ENCODE measurements at regions not wholly inside any gene's neighbourhood (a gene's known extent, or its start where the extent isn't known, plus 50 kb on each side); places are given as distances from the start of the nearest gene placed in this dataset.

DNA sequence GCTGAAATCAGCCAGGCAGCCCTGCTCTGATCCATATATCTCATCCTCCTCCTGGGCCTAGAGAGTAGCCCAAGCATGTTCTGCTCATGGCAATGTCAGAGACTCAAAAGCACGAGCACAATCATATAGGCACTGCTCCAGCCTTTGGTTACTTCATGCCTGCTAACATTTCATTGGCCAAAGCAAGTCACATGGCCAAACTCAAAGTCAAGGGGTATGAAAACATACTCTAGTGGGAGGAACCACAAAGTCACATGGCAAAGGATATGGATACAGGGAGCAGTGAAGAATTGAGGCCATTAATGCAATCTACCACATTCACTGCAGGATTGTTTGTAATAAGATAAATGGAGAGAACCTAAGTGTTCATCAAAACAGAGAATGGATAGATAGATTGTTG is 87.8 kb upstream of the SPATS2L start:
- TF ChIP-seq, protein P1, sequence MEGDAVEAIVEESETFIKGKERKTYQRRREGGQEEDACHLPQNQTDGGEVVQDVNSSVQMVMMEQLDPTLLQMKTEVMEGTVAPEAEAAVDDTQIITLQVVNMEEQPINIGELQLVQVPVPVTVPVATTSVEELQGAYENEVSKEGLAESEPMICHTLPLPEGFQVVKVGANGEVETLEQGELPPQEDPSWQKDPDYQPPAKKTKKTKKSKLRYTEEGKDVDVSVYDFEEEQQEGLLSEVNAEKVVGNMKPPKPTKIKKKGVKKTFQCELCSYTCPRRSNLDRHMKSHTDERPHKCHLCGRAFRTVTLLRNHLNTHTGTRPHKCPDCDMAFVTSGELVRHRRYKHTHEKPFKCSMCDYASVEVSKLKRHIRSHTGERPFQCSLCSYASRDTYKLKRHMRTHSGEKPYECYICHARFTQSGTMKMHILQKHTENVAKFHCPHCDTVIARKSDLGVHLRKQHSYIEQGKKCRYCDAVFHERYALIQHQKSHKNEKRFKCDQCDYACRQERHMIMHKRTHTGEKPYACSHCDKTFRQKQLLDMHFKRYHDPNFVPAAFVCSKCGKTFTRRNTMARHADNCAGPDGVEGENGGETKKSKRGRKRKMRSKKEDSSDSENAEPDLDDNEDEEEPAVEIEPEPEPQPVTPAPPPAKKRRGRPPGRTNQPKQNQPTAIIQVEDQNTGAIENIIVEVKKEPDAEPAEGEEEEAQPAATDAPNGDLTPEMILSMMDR (IDR thresholded peaks at IDR 0.05; ENCODE audit: borderline replicate concordance, insufficient read depth, low read depth, low read length), result no peak
- H3K4me3 ChIP-seq (ENCODE audit: low read depth, low read length), result no peak overlapping the region

DNA sequence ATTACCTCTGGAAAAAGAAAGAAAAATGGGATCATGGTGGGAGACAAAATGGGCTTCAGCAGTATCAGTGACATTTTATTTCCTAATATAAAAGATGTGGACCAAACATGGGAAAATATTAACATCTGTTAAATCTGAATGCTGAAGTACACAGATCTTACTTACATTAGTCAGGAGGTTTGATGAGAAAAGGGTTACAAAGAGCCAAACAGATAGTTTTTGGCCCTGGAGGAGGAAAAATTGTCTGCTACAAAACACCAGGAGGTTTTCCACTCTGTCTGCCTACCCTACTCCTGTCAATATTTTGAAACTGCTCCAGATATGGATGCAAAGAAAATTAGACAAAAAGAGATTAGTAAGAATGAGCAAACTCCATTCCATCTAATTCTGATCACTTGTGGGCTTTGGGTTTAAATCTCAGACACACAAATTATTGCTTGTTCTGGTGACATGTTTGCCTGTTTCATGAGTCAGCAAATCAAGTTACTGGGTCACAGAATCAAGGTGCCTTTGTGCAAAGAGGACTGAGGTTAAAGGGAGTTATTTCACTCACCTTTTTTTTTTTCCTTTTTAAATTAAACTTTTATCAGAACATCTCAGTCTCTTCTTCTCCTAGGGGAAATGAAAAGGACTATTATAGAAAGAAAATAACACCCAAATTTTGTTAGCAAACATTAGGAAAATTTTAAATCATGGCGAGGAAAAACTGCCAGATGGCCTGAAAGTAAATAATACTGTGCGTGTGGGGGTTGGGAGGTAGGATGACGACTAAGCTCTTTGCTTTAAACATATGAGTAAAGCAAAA is 87.0 kb upstream of the SPATS2L start:
- TF ChIP-seq, protein P1 (IDR thresholded peaks at IDR 0.05; ENCODE audit: borderline replicate concordance, insufficient read depth, low read depth, low read length), result no peak

DNA sequence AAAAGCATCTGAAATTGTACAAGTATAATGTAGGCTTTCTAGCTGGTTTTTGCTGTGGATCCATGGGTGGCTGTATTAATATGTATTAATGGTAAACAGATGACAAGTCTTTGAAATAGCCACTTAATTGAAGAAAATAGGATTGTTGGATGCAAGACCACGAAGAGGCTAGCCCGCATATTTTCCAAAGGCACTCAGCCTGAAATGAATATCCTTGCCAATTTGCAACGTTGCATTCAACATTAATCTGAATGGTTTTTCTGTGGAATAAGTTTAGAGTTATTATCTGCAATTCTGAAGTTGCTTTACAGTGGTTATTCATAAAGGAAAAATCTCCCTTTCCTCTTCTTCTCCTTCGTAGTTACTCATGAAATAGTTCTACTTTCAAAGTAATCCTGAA is 86.2 kb upstream of the SPATS2L start:
- TF ChIP-seq, protein P1 (IDR thresholded peaks at IDR 0.05; ENCODE audit: borderline replicate concordance, insufficient read depth, low read depth, low read length), result no peak
- no peak overlapping the region for H3K4me3 ChIP-seq (ENCODE audit: low read depth, low read length)

More for the DNA sequence above, 87.0 kb upstream of the SPATS2L start:
- H3K4me3 ChIP-seq (ENCODE audit: low read depth, low read length), result no peak overlapping the region

DNA sequence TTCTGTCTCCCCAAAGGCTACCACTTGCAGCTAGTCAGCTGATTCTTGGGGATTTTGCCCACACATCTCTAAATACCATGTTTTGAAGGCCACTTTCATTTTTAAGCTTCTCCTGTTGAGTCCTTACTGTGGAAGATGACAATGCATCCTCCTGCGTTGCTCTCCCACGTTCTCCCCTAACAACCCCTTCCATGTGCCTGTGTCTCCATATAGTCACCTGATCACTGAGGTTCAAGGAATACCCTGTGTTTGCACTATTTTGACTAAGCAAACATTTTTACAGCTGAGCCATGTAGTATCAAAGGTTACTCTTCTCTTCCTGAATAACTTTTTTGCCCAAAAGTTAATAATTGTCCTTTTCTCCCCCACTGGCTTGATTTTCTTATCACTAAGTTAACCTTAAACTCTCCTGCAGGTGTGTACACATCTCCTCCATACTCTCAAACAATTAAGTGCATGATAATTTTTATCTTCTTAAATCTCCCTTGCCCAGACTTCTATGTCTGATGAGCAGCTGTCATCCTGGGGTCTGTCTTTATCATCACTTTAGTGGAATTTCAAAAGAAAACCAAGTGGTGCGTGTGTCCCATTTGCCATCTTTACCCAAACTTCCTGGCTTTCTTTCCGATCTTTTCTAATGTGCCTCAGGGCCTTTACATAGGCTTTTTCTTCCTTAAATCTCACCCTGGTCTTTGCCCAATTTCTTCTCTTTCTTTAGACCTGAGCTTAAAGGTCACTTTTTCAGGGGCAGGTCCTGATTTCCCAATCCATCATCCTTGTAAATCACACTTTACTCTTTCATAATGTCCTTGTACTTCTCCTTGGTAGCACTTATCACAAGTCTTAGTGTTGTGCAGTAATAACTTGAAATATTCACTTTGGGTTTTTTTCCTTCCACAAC is 85.2 kb upstream of the SPATS2L start:
- H3K4me3 ChIP-seq (ENCODE audit: low read depth, low read length), result no peak overlapping the region
- TF ChIP-seq, protein P1 (IDR thresholded peaks at IDR 0.05; ENCODE audit: borderline replicate concordance, insufficient read depth, low read depth, low read length), result no peak

DNA sequence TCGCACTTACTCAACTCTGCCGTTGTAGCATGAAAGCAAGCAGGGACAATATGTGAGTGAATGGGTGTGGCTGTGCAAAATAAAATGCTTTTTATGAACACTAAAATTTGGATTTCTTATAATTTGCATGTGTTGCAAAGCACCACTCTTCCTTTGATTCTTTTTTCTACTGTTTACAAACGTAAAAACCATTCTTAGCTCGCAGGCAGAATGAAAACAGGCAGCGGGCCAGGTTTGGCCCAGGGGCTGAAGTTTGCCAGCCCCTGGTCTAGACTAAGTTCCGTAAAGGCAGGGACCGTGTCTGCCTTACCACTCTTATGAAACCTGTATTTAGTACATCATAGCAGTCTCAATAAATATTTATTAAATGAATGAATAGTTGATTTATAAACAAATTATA is 83.7 kb upstream of the SPATS2L start:
- TF ChIP-seq, protein P1 (IDR thresholded peaks at IDR 0.05; ENCODE audit: borderline replicate concordance, insufficient read depth, low read depth, low read length), result no peak
- H3K4me3 ChIP-seq (ENCODE audit: low read depth, low read length), result no peak overlapping the region

DNA sequence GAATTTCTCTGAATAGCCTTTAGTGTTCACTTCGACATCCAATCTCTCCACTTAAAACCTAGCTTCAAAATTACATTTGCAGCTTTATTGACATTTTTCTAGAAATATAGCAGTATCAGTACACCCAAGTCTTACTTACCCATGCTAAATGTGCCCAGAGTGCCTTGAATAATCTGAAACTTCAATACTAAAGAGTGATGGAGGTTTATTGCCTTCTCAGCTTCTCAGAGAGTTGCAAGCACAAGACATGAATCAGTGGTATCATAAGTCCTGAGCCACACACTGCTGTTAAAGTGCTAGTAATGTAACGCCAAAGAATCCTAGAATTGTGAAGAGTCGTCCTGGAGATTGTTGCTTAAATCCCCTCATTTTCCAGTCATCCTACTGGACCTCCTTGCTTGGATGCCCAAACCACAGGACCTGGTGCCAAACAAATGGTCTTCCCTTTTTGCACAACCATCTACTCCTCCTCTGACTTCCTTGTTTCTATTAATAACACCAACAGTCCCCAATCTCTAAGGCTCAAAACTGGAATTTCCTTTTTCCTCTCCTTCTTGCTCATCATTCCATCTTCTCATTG is 83.2 kb upstream of the SPATS2L start:
- TF ChIP-seq, protein P1 (IDR thresholded peaks at IDR 0.05; ENCODE audit: borderline replicate concordance, insufficient read depth, low read depth, low read length), result no peak

More for the DNA sequence above, 83.2 kb upstream of the SPATS2L start:
- H3K4me3 ChIP-seq (ENCODE audit: low read depth, low read length), result no peak overlapping the region
